Fibroblast of lung (primary cell): ENCODE measurements at regions not wholly inside any gene's neighbourhood (a gene's known extent, or its start where the extent isn't known, plus 50 kb on each side); places are given as distances from the start of the nearest gene placed in this dataset.

Source experiments
- EZH2 ChIP-seq: IDR thresholded peaks from 2 replicates; pipeline ENCODE4 v1.5.1; 2012; ENCODE audit warnings: low read length, control low read depth, mild to moderate bottlenecking; ENCODE audit errors: missing control alignments
- TF ChIP-seq, protein P1 (sequence below), 2 donors: IDR thresholded peaks in 1 of 2; conservative IDR thresholded peaks in 1 of 2; 1 replicate in 1 of 2; 2 replicates in 1 of 2; pipeline ENCODE4 v1.5.1; 2011 to 2012; ENCODE audit warnings: low read length in 2 of 2, control low read depth in 1 of 2, inconsistent platforms in 1 of 2, low read depth in 1 of 2, mild to moderate bottlenecking in 1 of 2

DNA sequence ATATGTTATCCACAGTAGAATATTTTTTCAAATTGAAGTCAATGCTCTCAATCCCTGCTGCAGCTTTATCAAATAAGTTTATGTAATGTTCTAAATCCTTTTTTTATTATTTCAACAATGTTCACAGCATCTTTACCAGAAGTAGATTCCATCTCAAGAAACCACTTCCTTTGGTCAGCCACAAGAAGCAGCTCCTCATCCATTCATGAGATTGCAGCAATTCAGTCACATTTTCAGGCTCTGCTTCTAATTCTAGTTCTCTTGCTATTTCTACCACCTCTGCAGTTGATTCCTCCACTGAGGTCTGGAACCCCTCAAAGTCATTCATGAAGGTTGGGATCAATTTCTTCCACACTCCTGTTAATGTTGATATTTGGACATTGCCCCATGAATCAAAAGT is 2301.3 kb upstream of the TENM3 start:
- TF ChIP-seq, protein P1, sequence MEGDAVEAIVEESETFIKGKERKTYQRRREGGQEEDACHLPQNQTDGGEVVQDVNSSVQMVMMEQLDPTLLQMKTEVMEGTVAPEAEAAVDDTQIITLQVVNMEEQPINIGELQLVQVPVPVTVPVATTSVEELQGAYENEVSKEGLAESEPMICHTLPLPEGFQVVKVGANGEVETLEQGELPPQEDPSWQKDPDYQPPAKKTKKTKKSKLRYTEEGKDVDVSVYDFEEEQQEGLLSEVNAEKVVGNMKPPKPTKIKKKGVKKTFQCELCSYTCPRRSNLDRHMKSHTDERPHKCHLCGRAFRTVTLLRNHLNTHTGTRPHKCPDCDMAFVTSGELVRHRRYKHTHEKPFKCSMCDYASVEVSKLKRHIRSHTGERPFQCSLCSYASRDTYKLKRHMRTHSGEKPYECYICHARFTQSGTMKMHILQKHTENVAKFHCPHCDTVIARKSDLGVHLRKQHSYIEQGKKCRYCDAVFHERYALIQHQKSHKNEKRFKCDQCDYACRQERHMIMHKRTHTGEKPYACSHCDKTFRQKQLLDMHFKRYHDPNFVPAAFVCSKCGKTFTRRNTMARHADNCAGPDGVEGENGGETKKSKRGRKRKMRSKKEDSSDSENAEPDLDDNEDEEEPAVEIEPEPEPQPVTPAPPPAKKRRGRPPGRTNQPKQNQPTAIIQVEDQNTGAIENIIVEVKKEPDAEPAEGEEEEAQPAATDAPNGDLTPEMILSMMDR (conservative IDR thresholded peaks at IDR 0.05 in 1 of 2, IDR thresholded peaks at IDR 0.05 in 1 of 2; ENCODE audit: low read depth in 1 of 2, low read length in 2 of 2): no peak
- TF ChIP-seq EZH2: no peak
